ENCODE measurements at regions not wholly inside any gene's neighbourhood (a gene's known extent, or its start where the extent isn't known, plus 50 kb on each side); places are given as distances from the start of the nearest gene placed in this dataset.

GRCh38 chr5:1654786-1655495, 131.2 kb upstream of the LPCAT1 start:
- TF ChIP-seq FOXM1 (IDR thresholded peaks at IDR 0.05; ENCODE audit: borderline replicate concordance): no peak
- TF ChIP-seq CTBP1 (IDR thresholded peaks at IDR 0.05; ENCODE audit: borderline replicate concordance): no peak
- TF ChIP-seq TARDBP (IDR thresholded peaks at IDR 0.05): no peak
- no peak for TF ChIP-seq SP1 (IDR thresholded peaks at IDR 0.05)
- no peak for TF ChIP-seq FOXA1 (IDR thresholded peaks at IDR 0.05)
- no peak for TF ChIP-seq ELF4 (IDR thresholded peaks at IDR 0.05)
- TF ChIP-seq FOXK2 (IDR thresholded peaks at IDR 0.05): no peak
- no peak for TF ChIP-seq ZNF384 (IDR thresholded peaks at IDR 0.05)
- TF ChIP-seq LEF1 (IDR thresholded peaks at IDR 0.05; ENCODE audit: borderline replicate concordance): no peak
- no peak for TF ChIP-seq SUZ12 (IDR thresholded peaks at IDR 0.05)
